PC-9 (cell line): ENCODE measurements at regions not wholly inside any gene's neighbourhood (a gene's known extent, or its start where the extent isn't known, plus 50 kb on each side); places are given as distances from the start of the nearest gene placed in this dataset.

Experiments used
- EZH2 ChIP-seq: fragments of 200-600 bp; sonication (generic); IDR thresholded peaks from 2 replicates; pipeline ENCODE4 v1.8.0; 2017; ENCODE audit warnings: antibody characterized with exemption, low read depth
- TF ChIP-seq, protein P1 (sequence below): fragments of 200-600 bp; sonication (generic); conservative IDR thresholded peaks from 2 replicates; pipeline ENCODE4 v1.6.1; 2017; ENCODE audit warnings: mixed run types, antibody characterized with exemption, mild to moderate bottlenecking, moderate library complexity

DNA sequence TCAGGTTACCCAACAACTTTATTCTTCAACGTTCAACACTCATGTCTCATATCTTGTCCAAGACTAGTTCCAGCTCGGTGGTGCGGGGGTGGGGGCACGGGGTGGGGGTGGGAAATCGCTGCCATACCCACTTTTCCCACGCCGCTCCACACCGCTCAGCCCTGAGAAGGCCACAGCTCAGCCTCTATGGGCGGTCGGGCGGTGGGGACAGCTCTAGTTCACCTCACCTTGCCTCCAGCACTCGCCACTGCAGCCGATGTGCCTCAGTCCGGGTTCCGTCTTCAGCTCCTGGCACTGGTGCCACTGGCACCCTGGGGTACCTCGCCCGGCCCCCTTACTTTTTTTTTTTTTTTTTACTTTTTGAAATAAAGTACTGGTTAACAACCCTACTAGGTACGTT is 522.2 kb downstream of the PCDH19 start:
- TF ChIP-seq, protein P1, sequence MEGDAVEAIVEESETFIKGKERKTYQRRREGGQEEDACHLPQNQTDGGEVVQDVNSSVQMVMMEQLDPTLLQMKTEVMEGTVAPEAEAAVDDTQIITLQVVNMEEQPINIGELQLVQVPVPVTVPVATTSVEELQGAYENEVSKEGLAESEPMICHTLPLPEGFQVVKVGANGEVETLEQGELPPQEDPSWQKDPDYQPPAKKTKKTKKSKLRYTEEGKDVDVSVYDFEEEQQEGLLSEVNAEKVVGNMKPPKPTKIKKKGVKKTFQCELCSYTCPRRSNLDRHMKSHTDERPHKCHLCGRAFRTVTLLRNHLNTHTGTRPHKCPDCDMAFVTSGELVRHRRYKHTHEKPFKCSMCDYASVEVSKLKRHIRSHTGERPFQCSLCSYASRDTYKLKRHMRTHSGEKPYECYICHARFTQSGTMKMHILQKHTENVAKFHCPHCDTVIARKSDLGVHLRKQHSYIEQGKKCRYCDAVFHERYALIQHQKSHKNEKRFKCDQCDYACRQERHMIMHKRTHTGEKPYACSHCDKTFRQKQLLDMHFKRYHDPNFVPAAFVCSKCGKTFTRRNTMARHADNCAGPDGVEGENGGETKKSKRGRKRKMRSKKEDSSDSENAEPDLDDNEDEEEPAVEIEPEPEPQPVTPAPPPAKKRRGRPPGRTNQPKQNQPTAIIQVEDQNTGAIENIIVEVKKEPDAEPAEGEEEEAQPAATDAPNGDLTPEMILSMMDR: no peak
- no peak for TF ChIP-seq EZH2
